ENCODE measurements at regions not wholly inside any gene's neighbourhood (a gene's known extent, or its start where the extent isn't known, plus 50 kb on each side); places are given as distances from the start of the nearest gene placed in this dataset.
"Not testable (repeated sequence)": the region's sequence is repeated elsewhere in the genome, so short reads cannot be mapped to it uniquely, and the experiment has no call there.

GRCh38 chr10:106355450-106355849 is 809.1 kb downstream of the SORCS1 start:
- WGBS, 5 donors, result 29 to 45% (median 41%) methylated on average over 2 of the region's 2 CpGs
- no peak for DNase-seq
- Histone ChIP-seq H3K9me3 (no peaks in the 10 kb centered on the region), H3K4me1 (no peaks in the 10 kb centered on the region), H3K4me3 (no peak overlapping the region), H3K27me3 (replicated peaks in 1 of 7) (no peaks in the 10 kb centered on the region), H3K27ac (no peak overlapping the region), H3K36me3 (no peaks in the 10 kb centered on the region)
- TF ChIP-seq POLR2AphosphoS5 (IDR thresholded peaks at IDR 0.05) (no peak), POLR2A (IDR thresholded peaks at IDR 0.05) (no peak), CTCF (IDR thresholded peaks at IDR 0.05 in 8 of 11, conservative IDR thresholded peaks at IDR 0.05 in 3 of 11) (no peak)
- intact Hi-C loops (cut with DNase I; ENCODE audit: low total_unique reads), result no loop called here

- H3K9me3 ChIP-seq, result peaks cover 0 to 4% (median 0%) of the 10 kb centered on the region in 8 donors
These were observed 815.6 kb downstream of the SORCS1 start for GRCh38 chr10:106348933-106349332.

GRCh38 chr10:106347547-106347946 is 817.0 kb downstream of the SORCS1 start:
- no peak for DNase-seq
- 62 to 71% (median 70%) methylated on average over 2 of the region's 2 CpGs for WGBS, 5 donors
- TF ChIP-seq POLR2A (IDR thresholded peaks at IDR 0.05), result no peak
- TF ChIP-seq CTCF (IDR thresholded peaks at IDR 0.05 in 8 of 11, conservative IDR thresholded peaks at IDR 0.05 in 3 of 11), result no peak
- TF ChIP-seq POLR2AphosphoS5 (IDR thresholded peaks at IDR 0.05), result no peak
- H3K4me3 ChIP-seq, result no peak overlapping the region
- H3K27ac ChIP-seq, result no peak overlapping the region
- H3K36me3 ChIP-seq, result no peaks in the 10 kb centered on the region
- intact Hi-C loops (cut with DNase I; ENCODE audit: low total_unique reads), result no loop called here
- no peaks in the 10 kb centered on the region for H3K27me3 ChIP-seq (replicated peaks in 1 of 7)
- H3K4me1 ChIP-seq, result no peaks in the 10 kb centered on the region
- peaks cover 0 to 4% (median 0%) of the 10 kb centered on the region in 8 donors for H3K9me3 ChIP-seq

More at GRCh38 chr10:106348933-106349332, 815.6 kb downstream of the SORCS1 start:
- H3K4me1 ChIP-seq, result no peaks in the 10 kb centered on the region
- TF ChIP-seq CTCF (IDR thresholded peaks at IDR 0.05 in 8 of 11, conservative IDR thresholded peaks at IDR 0.05 in 3 of 11), result no peak
- TF ChIP-seq POLR2A (IDR thresholded peaks at IDR 0.05), result no peak
- no peak for TF ChIP-seq POLR2AphosphoS5 (IDR thresholded peaks at IDR 0.05)
- intact Hi-C loops (cut with DNase I; ENCODE audit: low total_unique reads), result no loop called here
- DNase-seq, result no peak
- no peak overlapping the region for H3K27ac ChIP-seq
- no peaks in the 10 kb centered on the region for H3K36me3 ChIP-seq
- no peaks in the 10 kb centered on the region for H3K27me3 ChIP-seq (replicated peaks in 1 of 7)
- H3K4me3 ChIP-seq, result no peak overlapping the region

GRCh38 chr10:106343539-106343938 is 821.0 kb downstream of the SORCS1 start:
- H3K9me3 ChIP-seq; intact Hi-C loops (cut with DNase I; ENCODE audit: low total_unique reads); H3K27me3 ChIP-seq (replicated peaks in 1 of 7); H3K4me1 ChIP-seq; DNase-seq; H3K27ac ChIP-seq; H3K4me3 ChIP-seq; H3K36me3 ChIP-seq: not testable (repeated sequence)
- WGBS, 5 donors, result 67 to 91% (median 82%) methylated on average over 9 to 10 of the region's 10 CpGs

GRCh38 chr10:106341356-106341755 is 823.1 kb downstream of the SORCS1 start:
- intact Hi-C loops (cut with DNase I; ENCODE audit: low total_unique reads), result no loop called here
- 54 to 80% (median 66%) methylated on average over 3 of the region's 3 CpGs for WGBS, 5 donors
- H3K4me1 ChIP-seq, result no peaks in the 10 kb centered on the region

More at GRCh38 chr10:106341356-106341755, 823.1 kb downstream of the SORCS1 start:
- no peak for DNase-seq
- H3K9me3 ChIP-seq, result peaks cover 0 to 4% (median 0%) of the 10 kb centered on the region in 8 donors
- TF ChIP-seq POLR2AphosphoS5 (IDR thresholded peaks at IDR 0.05) (no peak), CTCF (IDR thresholded peaks at IDR 0.05 in 8 of 11, conservative IDR thresholded peaks at IDR 0.05 in 3 of 11) (no peak), POLR2A (IDR thresholded peaks at IDR 0.05) (no peak)
- no peak overlapping the region for H3K27ac ChIP-seq
- no peak overlapping the region for H3K4me3 ChIP-seq
- no peaks in the 10 kb centered on the region for H3K27me3 ChIP-seq (replicated peaks in 1 of 7)
- H3K36me3 ChIP-seq, result no peaks in the 10 kb centered on the region

Data from spleen (tissue), 11 donors.